Stimulated activated CD4-positive, alpha-beta T cell treated with anti-CD3 and anti-CD28 coated beads, Interleukin-1b, Interleukin-23, amount 100 ng/mL, for 4 hours (primary cell): ENCODE measurements at regions not wholly inside any gene's neighbourhood (a gene's known extent, or its start where the extent isn't known, plus 50 kb on each side); places are given as distances from the start of the nearest gene placed in this dataset.
"Not testable (repeated sequence)": the region's sequence is repeated elsewhere in the genome, so short reads cannot be mapped to it uniquely, and the experiment has no call there.

Source experiments
- DNase-seq, 2 donors: peaks; one replicate each; pipeline ENCODE4 v3.0.0-alpha.2; 2020; ENCODE audit warnings: low read depth in 2 of 2

DNA sequence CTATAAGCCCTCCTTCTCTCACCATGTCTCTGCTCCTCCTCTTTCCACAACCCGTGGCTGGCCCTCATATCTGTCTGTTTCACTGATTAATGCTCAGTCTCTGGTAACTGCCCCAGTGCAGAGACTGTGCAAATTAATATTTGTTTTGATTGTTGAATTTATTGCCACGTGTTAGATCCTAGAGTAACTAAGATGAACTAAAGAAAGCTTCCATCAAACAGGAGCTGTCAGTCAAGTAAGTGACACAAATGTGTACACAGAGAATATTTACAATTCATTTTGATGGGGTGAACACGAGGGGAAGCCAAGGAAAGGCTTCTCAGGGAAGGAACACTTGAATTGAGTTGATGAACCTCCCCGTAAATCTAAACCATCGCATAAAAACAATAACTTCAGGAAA lies 182.5 kb downstream of the BAMBI start:
- DNase-seq = no peak

DNA sequence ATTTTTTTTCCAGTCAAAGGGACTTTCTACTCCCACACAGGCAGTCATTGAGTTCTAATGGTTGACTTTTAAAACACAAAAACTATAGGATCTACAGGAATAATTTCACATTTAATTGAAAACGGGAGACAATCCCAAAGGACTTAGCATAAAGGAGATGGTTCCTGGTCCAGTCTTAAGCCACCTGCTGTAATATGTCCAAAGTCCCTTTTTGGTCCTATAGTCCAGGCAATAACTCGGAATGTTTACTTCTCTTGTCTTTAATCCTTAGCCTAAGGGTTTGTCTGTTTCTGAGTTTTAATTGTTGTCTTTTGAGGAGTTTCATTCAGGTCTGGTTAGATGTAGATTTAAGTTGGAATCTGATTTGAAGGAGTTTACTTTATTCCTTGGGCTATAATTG lies 184.9 kb downstream of the BAMBI start:
- DNase-seq = no peak

DNA sequence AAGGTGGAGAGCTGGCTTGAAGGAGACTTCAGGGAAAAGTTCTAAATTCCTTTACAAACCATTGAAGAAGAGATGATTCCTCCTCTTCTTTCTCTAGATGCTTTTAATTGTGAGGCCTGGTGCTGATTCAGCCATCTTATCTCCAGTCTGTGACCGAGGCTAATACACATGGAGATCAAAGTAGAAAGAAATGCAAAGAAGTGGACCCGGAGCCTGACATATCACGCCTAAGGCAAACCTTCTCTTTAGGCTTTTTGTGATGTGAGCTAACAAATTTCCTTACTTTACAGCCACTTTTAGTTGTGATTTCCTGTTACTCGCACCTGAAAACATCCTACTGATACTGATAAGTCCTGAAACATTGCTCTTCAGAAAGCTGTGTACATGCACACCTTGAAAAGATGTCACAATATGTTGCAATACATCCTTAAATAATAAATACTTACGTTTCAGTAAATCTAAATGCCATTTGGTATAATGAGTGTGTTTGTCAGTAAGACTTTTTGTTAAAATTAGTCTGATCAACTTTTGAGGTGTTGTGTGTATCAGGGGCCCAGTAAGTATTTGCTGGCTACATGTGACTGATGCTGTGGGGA lies 192.4 kb downstream of the BAMBI start:
- no peak for DNase-seq

DNA sequence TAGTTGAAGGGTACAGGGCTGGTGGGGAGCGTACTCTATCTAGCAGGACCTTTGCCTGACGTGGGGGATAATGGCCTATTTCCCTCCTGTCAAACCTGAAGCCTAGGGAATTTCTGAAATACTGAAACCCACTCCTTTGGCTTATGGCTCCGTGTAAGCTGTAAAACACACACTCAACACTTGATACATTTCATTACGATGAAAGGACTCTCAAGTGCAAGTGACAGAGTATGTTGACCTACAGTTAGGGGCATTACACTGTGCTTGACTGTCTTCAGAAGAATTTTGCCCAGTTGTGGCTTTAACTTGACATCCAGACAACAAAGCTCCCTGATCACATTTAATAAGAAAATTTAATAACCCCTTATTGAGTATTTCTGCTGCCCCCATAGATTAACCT lies 194.3 kb downstream of the BAMBI start:
- no peak for DNase-seq

DNA sequence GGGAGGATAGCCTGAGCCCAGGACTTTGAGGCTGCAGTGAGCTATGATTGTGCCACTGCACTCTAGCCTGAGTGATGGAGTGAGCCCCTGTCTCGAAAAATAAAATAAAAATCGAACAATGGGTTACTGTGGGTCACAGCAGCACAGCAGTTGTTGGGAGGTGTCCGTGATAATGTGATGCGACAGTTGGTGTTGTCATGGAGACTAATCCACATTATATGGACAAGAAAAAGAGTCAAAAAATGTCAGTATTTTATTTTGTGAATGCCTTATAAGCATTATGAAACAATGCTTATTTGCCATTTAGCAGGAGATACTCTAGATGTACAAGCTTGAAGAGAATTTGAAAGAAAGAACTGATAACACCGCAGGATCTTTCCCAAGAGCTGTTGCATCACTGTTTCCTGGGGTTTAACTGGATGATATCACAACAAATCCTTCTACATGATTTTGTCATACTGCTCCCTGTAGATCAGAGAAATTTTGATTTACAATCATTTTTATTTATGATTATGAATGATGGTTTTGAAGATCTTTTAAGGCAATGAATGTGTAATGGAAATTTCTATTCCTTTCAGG lies 195.4 kb downstream of the BAMBI start:
- DNase-seq = no peak

DNA sequence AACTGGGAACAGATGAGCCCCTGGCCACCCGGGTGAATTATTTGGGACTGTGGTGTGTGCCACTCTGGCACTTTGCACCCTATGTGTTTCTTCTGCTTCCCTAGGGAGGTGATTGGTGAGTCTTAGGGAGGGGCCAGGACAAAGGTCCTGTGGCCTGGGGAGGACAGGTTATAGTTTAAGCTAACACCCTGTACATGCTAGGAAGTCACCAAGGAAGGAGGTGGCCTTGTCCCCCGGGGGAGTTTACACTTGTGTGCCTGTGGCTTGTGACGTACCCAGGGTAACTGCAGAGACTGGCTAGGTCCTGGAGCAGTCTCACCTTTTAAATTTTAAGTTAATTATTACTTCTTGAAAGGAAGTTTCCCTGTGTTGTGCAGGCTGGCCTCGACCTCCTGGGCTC lies 196.2 kb downstream of the BAMBI start:
- no peak for DNase-seq

DNA sequence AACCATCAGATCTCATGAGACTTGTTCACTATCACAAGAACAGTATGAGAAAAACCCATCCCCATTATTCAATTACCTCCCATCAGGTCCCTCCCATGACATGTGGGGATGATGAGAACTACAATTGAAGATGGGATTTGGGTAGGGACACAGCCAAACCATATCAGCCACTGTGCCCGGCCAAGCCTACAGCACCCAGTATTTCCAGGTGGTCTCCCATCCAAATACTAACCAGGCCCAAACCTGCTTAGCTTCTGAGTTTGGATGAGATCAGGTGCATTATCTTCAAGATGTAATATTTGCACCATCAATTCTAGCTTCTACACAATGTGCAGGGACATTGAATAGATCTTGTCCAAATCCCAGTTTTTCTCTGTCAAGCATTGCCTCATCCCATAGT lies 196.9 kb downstream of the BAMBI start:
- no peak for DNase-seq

DNA sequence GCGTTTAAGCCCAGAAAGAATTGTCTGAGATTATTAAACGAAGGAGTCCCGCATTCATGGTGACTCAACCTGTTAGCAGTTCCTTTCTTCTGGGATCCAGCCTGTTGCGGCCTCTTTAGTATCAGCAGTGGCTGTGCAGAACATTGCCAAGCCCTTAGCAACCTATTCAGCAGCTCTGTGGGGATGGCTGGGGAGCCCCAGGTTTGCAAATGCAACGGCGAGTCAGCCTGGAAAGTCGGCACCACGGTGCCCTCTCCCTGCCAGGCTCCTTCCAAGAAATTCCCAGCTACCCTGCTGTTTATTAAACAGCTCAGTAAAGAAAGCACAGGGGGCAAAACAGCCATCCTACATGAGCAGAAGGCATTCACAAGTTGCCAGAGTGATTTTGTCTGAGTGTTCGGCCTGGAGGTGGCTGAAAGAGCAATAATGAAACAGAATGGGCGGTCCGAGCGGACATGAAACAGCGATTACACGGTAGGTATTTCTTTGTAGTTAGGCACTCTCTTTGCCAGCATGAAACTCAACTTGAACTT lies 198.3 kb downstream of the BAMBI start:
- DNase-seq = no peak

DNA sequence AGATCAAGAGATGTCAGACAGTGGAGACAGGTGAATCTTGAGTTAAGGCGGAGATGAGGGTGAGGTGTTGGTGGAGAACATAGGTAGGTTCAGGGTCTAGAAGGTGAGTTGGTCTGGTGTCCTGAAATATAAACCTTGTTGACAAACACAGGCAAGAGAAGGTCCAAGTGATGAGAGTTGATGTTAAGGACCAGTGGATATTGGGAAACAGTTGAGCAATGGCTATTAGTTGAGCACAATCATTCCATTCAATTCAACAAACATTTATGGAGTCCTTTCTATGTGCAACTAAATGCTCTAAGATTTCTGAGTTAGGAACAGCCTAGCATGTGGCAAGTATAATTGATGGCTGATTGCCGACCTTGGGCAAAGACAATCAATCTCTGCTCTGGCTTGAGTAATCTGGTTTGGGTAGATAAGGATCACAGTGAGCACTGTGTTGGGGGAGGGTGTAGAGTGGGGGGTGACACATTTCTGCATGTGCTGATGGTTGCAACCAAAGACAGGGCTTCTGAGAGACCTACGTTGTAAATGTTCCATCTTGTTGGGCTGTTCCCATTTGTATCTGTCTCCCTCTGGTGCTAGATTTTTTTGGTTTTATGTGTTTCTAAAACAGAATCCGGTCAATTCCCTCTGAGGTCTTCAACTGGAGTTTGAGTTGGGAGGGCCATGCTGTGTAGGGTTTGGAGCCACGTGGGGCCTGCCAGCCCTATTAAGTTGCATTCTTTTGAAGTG lies 201.1 kb downstream of the BAMBI start:
- no peak for DNase-seq

DNA sequence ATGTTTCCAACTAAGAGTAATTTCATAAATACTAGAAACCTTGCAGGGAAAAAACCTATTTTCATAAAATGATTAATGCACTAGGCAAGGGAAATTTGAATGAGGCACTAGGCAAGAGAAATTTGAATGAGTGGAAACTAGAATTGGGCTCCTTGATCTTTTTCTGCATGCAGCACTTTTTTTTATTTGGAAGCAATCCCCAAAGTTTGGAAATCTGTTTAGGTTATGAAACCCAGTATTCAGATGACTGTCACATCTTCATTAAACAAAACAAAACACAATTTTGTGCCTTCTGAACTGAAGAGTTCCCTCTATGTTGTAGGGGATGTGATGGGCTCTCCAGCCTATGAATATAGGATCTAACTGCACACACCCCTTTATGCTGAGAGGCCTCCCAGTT lies 201.9 kb downstream of the BAMBI start:
- DNase-seq = no peak

DNA sequence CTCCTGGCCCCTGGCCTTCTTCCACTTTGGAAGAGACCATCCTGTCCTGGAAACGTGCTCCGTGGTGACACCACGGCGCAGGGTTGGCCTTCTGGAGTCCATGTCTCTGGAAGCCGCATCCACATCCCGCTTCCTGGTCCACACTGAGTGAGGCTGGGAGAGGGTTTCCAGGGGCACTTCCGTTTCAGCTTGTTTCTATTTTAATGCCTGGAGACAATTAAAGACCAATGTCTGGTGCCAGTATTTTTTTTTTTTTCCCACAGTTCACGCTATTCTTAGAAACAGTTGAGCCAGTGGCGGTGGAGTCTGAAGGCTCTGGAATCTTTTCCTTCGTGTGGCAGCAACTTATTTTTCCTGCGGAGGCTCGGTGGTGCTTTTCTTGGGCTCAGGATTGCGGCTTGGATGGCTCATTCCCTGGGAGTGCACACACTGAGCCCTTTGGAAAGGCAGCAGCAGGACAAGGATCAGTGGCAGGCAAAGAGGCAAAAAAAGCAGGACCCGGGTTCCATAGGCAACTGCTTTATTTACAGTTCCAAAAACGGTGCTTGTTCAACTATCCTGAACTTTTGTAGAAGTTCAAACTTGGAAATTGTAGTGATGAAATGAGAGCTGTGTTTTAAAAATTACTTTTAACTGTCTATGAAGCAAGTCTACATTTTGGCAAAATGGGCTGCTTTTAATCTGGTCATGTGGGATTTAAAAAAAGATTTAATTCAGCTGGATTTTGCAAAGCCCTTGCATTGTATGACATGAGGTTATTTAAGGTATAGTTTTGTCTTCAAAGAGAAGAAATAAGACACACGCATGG lies 202.8 kb downstream of the BAMBI start:
- no peak for DNase-seq

DNA sequence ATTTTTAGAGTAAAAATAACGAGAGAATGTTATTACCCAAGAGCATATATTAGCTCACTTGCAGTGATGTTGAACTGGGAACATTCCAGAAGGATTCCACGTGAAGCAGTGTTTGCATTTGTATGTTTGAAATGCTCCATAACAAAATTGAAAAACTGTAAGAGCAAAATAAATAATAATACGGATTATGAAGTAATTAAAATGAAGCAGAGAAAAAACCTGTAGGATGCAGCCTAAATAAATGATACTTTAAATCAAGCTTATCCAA lies 203.3 kb downstream of the BAMBI start:
- no peak for DNase-seq

DNA sequence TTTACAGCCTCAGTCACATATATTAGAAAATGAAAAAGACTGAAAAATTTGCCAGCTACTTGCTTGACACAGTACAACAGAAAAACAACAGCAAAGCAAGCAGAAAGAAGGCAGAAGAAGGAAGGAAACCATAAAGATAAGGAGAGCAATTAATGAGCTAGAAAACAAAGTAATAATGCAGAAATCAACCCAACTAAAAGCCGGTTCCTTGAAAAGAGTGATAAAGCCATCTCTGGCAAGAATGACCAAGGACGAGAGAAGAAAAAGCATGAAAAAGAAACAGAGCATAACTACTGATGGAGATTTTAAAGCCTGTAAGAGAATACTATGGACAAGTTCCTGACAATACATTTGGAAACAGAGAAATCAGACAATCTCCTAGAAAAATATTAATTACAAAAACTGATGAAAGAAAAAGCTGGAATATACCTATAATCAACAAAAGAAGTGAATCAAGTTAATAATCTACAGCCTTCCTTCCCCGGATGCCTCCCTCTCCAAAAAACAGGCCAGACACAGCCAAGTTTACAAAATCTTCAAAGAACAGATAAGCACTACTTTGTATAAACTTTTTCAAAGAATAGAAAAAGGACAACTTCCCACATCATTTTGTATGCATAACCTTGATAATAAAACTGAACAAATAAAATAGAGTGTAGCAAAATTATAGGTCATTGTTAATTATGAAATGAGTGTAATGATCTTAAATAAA lies 204.0 kb downstream of the BAMBI start:
- DNase-seq = no peak

DNA sequence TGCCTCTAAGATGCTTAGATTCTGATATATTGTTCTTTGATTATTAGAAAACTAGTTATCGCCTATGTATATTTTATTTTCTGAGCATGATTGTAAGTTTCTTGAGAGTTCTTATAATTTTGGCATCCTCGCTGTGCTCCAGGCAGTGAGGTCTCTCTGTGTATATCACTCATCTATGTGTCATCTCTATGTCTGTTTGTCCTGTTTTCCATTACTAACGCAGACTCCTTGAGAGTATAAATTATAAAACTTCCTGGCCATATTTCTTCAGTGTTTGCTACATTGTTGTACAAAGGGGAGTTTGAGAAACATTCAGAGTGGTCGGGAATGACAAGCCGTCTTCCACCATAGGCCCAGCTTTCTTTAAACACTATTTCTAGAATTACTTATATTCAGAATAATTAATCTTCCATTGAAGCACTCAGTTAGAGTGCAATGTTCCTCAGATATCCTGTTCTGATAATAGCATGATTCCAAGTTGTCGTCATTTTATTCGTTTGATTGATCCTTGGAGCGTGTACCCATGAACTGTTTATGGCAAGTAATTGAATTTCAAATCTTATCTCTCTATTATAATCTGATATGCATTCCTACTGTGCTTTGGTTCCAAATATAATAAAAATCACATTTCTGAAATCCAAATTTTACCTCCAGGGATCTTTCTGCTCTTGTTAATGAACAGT lies 206.6 kb downstream of the BAMBI start:
- no peak for DNase-seq

DNA sequence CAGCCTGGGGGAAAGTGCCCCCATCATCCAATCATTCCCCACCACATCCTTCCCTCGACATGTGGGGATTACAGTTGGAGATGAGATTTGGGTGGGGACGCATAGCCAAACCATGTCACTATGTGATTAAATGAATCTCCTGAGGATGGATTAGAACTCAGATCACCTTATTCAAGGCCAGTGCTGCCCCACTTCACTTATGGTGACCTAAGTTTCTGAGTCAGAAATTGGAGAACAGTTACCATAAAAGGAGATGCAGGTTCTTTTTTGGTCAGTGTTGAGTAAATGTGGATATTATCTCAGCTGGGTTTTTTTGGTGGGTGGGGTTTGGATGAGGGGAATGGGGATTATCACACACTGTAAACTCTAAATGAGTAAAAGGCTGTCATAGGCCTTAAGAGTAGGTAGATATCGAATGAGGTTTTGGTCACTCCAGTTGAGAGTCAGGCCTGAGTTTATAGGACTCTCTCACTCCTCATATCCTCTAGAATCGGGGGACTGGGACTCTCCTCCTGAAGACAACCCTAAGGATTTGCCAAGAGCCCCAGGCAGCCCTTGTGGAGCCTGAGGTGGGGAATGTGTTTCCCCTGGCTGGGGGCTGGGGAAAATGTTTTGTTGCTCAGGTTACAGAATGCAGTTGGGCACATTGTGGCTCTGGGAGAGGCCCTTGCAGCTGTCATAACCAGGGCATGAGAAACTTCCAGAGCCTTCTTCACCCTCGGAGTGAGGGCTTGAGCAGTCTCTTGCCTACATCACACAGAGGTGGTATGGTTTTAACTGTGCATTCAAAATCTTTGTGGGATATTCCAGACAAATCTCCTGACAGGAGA lies 213.0 kb downstream of the BAMBI start:
- DNase-seq = no peak

DNA sequence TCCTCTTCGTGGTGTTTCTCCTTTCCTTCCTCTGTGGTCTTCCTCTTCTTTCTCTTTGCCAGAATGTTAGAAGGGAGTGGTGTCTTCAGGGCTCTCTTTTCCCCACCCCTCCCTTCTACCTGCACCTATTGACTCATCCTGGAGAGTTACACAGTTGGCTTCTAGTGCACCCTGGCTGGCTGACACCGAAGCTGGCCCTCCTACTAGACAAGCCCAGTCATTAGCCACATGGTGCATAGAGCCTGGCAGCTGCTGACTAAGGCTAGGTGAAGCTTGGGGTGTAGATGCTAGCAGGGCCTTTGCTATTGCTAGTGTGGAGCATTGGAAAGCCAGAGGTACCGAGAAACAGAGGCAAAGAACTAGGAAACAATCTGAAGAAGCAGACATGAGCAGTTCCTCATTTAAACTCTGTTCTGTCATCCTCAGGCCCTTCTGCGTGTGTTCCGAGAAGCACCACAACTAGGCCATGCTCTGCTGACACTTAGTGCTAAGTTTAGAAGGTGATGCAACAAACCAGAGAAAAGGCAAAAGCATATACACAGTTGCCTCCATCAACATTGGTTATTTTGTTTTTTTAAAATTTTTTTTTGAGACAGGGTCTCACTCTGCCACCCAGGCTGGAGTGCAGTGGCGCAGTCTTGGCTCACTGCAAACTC lies 213.9 kb downstream of the BAMBI start:
- DNase-seq = no peak

DNA sequence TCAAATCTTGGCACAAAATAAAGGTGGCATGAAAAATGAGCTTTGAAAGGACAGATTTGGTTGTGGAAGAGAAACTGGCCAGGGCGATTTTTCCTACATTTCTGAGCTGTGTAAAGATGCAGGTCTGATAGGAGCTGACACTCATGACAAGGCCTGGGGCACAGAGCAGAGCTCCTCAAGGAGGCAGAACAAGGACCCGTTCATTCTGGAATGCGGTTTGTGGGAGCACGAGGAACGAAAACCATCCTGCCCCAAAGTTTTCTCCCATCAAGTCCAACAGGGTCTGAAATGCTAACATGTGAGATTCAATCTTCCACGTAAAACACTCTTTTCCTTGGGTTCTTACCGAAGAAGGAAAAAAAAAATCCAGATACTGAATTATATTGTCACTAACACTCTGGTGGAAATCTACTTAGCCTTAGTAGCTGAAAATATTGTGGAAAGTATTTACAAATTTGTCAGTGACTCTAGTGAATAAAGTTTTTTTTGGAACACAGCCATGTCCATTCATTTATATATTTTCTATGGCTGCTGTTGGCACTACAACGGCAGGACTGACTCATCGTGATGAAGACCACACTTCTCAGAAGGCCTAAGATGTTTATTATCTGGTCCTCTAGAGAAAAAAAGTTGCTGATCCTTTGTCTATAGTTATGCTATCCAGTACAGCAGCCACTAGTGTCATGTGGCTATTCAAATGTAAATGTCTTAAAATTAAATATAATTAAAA lies 215.7 kb downstream of the BAMBI start:
- no peak for DNase-seq

DNA sequence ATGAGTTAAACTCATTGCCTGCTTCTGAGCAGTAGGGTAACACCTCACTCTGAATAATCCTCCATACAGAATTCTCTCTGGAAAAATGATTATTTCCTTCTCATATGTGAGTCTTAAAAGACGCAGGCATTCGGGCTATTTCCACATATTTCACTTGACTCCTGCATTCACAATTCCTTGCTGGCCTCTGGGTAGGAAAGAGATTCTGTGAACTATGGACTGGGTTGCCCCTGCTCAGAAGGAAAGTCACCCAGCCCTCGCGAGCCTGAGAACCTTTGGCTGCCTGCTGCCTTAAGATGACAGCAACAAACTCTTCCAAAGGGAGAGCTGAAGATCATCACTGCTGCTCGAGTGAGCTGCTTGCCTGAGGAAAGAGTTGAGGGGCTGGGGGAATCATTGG lies 216.8 kb downstream of the BAMBI start:
- DNase-seq = no peak

DNA sequence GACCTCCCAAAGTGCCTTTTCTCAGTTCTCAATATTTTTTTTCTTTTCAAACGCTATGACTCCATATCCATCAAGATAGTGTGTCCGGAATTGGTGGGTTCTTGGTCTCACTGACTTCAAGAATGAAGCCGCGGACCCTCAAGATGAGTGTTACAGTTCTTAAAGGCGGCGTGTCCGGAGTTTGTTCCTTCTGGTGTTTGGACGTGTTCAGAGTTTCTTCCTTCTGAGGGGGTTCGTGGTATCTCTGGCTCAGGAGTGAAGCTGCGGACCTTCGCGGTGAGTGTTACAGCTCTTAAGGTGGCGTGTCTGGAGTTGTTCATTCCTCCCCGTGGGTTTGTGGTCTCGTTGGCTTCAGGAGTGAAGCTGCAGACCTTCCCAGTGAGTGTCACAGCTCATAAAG lies 218.3 kb downstream of the BAMBI start:
- DNase-seq = not testable (repeated sequence)
